HG03457 (cell line): ENCODE measurements at regions not wholly inside any gene's neighbourhood (a gene's known extent, or its start where the extent isn't known, plus 50 kb on each side); places are given as distances from the start of the nearest gene placed in this dataset.
"Not testable (repeated sequence)": the region's sequence is repeated elsewhere in the genome, so short reads cannot be mapped to it uniquely, and the experiment has no call there.

Experiments
- ATAC-seq: cut with Tn5 transposase; IDR thresholded peaks from one replicate; pipeline ENCODE4 v1.9.1; 2021; ENCODE audit warnings: moderate number of reproducible peaks; ENCODE audit not compliant: unreplicated experiment

- ATAC-seq = no peak
Observed at GRCh38 chr1:195851804-195852203, 756.4 kb downstream of the KCNT2 start.

- no peak for ATAC-seq
Observed at GRCh38 chr1:195851016-195851601, 757.1 kb downstream of the KCNT2 start.

- ATAC-seq = no peak
Observed at GRCh38 chr1:195849180-195849579, 759.1 kb downstream of the KCNT2 start.

GRCh38 chr1:195847957-195848875, 760.0 kb downstream of the KCNT2 start:
- ATAC-seq = not testable (repeated sequence)

- ATAC-seq = no peak
Observed at GRCh38 chr1:195831789-195832188, 776.5 kb downstream of the KCNT2 start.

- ATAC-seq = no peak
Observed at GRCh38 chr1:195828325-195828724, 779.9 kb downstream of the KCNT2 start.

- ATAC-seq = no peak
Observed at GRCh38 chr1:195820925-195821324, 787.3 kb downstream of the KCNT2 start.

- ATAC-seq = no peak
Observed at GRCh38 chr1:195806060-195806459, 802.2 kb downstream of the KCNT2 start.

- ATAC-seq = no peak
Observed at GRCh38 chr1:195804547-195804946, 803.7 kb downstream of the KCNT2 start.

- ATAC-seq = no peak
Observed at GRCh38 chr1:195799016-195799415, 809.2 kb downstream of the KCNT2 start.

- no peak for ATAC-seq
Observed at GRCh38 chr1:195794225-195794624, 814.0 kb downstream of the KCNT2 start.

- ATAC-seq = no peak
Observed at GRCh38 chr1:195791796-195792195, 816.4 kb downstream of the KCNT2 start.

GRCh38 chr1:195790514-195791168, 817.6 kb downstream of the KCNT2 start:
- no peak for ATAC-seq

GRCh38 chr1:195789321-195789720, 818.9 kb downstream of the KCNT2 start:
- ATAC-seq = no peak

- ATAC-seq = no peak
Observed at GRCh38 chr1:195788721-195789120, 819.5 kb downstream of the KCNT2 start.

GRCh38 chr1:195785830-195786229, 822.4 kb downstream of the KCNT2 start:
- ATAC-seq = no peak

GRCh38 chr1:195773931-195774330, 834.3 kb downstream of the KCNT2 start:
- ATAC-seq = no peak

GRCh38 chr1:195769461-195769860, 838.8 kb downstream of the KCNT2 start:
- no peak for ATAC-seq

- ATAC-seq = no peak
Observed at GRCh38 chr1:195768936-195769335, 839.3 kb downstream of the KCNT2 start.

GRCh38 chr1:195768377-195768776, 839.9 kb downstream of the KCNT2 start:
- no peak for ATAC-seq

- ATAC-seq = no peak
Observed at GRCh38 chr1:195766709-195767108, 841.5 kb downstream of the KCNT2 start.

GRCh38 chr1:195765099-195765498, 843.1 kb downstream of the KCNT2 start:
- no peak for ATAC-seq
